GM12865 (cell line): ENCODE measurements at regions not wholly inside any gene's neighbourhood (a gene's known extent, or its start where the extent isn't known, plus 50 kb on each side); places are given as distances from the start of the nearest gene placed in this dataset.
A peak's percentile ranks its signal among the peaks of the same experiment; 100 is the strongest.

Source experiments
- DNase-seq: peaks from one replicate; pipeline ENCODE4 v3.0.0; 2010; ENCODE audit warnings: low read depth
- H3K4me3 ChIP-seq: 2 replicates; pipeline ENCODE4 v1.5.1; 2011; ENCODE audit warnings: mild to moderate bottlenecking, low read depth, low read length, control low read depth
- TF ChIP-seq, protein P1 (sequence below): IDR thresholded peaks from 2 replicates; pipeline ENCODE4 v1.5.1; 2011; ENCODE audit warnings: low read length, control low read depth, low read depth, inconsistent platforms; ENCODE audit not compliant: insufficient read depth; ENCODE audit errors: missing control alignments

GRCh38 chr6:92777146-92777740, 642.1 kb downstream of the EPHA7 start:
- DNase-seq, result peak; percentile 40
- H3K4me3 ChIP-seq, result no peak overlapping the region

GRCh38 chr6:92770540-92770939, 648.8 kb downstream of the EPHA7 start:
- TF ChIP-seq, protein P1, sequence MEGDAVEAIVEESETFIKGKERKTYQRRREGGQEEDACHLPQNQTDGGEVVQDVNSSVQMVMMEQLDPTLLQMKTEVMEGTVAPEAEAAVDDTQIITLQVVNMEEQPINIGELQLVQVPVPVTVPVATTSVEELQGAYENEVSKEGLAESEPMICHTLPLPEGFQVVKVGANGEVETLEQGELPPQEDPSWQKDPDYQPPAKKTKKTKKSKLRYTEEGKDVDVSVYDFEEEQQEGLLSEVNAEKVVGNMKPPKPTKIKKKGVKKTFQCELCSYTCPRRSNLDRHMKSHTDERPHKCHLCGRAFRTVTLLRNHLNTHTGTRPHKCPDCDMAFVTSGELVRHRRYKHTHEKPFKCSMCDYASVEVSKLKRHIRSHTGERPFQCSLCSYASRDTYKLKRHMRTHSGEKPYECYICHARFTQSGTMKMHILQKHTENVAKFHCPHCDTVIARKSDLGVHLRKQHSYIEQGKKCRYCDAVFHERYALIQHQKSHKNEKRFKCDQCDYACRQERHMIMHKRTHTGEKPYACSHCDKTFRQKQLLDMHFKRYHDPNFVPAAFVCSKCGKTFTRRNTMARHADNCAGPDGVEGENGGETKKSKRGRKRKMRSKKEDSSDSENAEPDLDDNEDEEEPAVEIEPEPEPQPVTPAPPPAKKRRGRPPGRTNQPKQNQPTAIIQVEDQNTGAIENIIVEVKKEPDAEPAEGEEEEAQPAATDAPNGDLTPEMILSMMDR, result no peak
- H3K4me3 ChIP-seq, result no peak overlapping the region
- no peak for DNase-seq

More at GRCh38 chr6:92777146-92777740, 642.1 kb downstream of the EPHA7 start:
- TF ChIP-seq, protein P1, result peak; percentile 37

DNA sequence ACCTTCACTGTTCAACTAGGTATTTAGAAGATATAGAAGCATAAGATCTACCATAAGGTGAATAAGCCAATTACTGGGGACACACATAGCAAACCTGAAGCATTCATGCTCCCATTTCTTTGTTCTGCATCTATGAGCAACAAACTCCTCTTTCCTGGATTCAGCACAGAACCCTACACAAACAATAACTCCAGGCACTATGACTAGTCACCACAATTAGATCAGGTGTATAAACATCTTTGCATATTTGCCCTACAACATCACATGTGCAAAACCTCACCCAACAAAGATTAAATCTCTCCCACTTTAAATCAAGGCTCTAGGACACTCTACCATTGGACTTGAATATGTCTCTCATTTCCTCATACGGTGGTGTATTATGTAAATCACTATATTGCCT, 652.3 kb downstream of the EPHA7 start:
- DNase-seq, result no peak
- TF ChIP-seq, protein P1, result no peak
- no peak overlapping the region for H3K4me3 ChIP-seq

GRCh38 chr6:92763680-92764079, 655.7 kb downstream of the EPHA7 start:
- TF ChIP-seq, protein P1, result no peak
- DNase-seq, result no peak

DNA sequence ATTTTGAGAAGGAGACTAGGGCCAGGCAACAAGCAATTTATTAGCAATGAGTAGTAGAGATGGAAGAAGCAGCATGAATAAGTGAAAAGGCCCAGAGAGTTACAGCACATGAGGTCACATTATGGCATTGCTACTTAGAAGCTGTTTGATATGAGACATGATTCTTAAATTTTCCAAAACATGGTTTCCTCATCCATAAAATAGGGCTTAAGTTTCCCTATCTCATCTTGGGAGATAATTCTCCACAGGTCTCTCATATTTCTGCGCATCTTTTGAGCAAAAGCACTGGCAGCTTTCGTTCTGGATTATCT, 656.1 kb downstream of the EPHA7 start:
- TF ChIP-seq, protein P1, result no peak
- DNase-seq, result no peak

More at GRCh38 chr6:92763680-92764079, 655.7 kb downstream of the EPHA7 start:
- H3K4me3 ChIP-seq, result no peak overlapping the region

GRCh38 chr6:92762443-92763273, 656.7 kb downstream of the EPHA7 start:
- no peak for DNase-seq
- no peak overlapping the region for H3K4me3 ChIP-seq
- TF ChIP-seq, protein P1, result no peak

More for the DNA sequence above, 656.1 kb downstream of the EPHA7 start:
- no peak overlapping the region for H3K4me3 ChIP-seq

DNA sequence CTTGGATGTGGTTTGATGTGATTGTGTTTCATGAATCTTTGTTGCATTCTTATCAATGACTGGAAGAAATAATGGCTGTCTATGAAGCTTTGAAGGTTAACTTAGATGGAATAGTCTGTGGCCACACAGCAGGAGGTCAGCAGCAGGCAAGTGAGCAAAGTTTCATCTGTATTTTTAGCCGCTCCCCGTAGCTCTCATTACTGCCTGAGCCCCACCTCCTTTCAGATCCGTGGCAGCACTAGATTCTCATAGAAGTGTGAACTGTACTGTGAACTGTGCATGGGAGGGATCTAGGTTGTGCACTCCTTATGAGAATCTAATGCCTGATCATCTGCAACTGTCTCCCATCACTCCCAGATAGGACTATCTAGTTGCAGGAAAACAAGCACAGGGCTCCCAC, 660.2 kb downstream of the EPHA7 start:
- H3K4me3 ChIP-seq, result no peak overlapping the region
- peak; percentile 11 for DNase-seq
- TF ChIP-seq, protein P1, result no peak
